Upper lobe of left lung (tissue), 4 donors: ENCODE measurements at regions not wholly inside any gene's neighbourhood (a gene's known extent, or its start where the extent isn't known, plus 50 kb on each side); places are given as distances from the start of the nearest gene placed in this dataset.

Experiments used
- CTCF ChIP-seq, 6 experiments: fragments of 450-650 bp in 4 of 6; fragments of 200-600 bp in 2 of 6; sonication (generic) in 2 of 6; IDR thresholded peaks; one replicate each; pipeline ENCODE4 v1.5.1; 2016 to 2019; ENCODE audit warnings: antibody characterized with exemption in 6 of 6
- EP300 ChIP-seq, 4 donors: sonication (generic); formaldehyde crosslinking; IDR thresholded peaks; one replicate each; pipeline ENCODE4 v1.5.1; 2017; ENCODE audit warnings: antibody characterized with exemption in 4 of 4, control low read depth in 2 of 4
- POLR2A ChIP-seq, 4 donors: fragments of 450-650 bp; IDR thresholded peaks; one replicate each; pipeline ENCODE4 v1.5.1; 2016 to 2017; ENCODE audit warnings: antibody characterized with exemption in 4 of 4, mild to moderate bottlenecking in 2 of 4
- POLR2AphosphoS5 ChIP-seq, 2 donors: sonication (generic); formaldehyde crosslinking; IDR thresholded peaks; one replicate each; pipeline ENCODE4 v1.5.1; 2017; ENCODE audit warnings: antibody characterized with exemption in 2 of 2

- TF ChIP-seq CTCF (IDR thresholded peaks at IDR 0.05) (no peak), POLR2A (IDR thresholded peaks at IDR 0.05) (no peak), EP300 (IDR thresholded peaks at IDR 0.05) (no peak), POLR2AphosphoS5 (IDR thresholded peaks at IDR 0.05) (no peak)
Observed at GRCh38 chr7:41503438-41503837, 199.5 kb downstream of the INHBA start.
